GM21786 (cell line): ENCODE measurements at regions not wholly inside any gene's neighbourhood (a gene's known extent, or its start where the extent isn't known, plus 50 kb on each side); places are given as distances from the start of the nearest gene placed in this dataset.
A peak's percentile ranks its signal among the peaks of the same experiment; 100 is the strongest.
"Not testable (repeated sequence)": the region's sequence is repeated elsewhere in the genome, so short reads cannot be mapped to it uniquely, and the experiment has no call there.

Experiments used
- ATAC-seq: cut with Tn5 transposase; IDR thresholded peaks from one replicate; pipeline ENCODE4 v1.9.1; 2021; ENCODE audit not compliant: unreplicated experiment

DNA sequence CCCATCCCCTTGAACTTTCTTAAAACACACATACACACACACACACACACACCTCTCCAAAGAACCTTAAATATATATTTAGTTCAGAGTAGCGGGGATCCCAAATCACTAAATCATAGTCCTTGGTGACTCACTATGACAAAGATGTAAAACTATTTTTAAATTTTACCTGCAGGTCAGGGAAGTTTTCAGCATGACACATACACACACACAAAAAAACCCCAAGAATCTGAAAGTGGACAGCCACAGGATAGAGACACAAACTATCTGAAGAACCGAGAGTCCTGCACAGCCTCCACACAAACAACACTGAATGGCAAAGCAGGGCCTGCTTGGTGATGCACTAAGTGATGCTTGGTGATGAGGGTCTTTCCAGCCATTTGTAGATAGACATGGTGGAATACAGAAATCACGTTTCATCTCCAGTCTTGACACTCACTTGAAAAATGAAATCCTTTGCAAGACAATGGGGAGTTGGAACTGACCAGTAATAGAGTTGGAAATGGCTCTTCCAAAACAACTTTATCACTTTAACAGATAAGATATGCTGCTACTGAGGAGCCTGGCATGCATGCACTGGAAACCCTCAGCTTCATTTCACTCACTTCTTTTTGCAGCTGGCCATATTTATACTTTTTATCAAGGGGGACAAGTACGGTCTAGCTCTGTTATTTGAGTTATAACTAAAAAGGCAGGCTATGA, 307.3 kb downstream of the RAPGEF2 start:
- no peak for ATAC-seq

DNA sequence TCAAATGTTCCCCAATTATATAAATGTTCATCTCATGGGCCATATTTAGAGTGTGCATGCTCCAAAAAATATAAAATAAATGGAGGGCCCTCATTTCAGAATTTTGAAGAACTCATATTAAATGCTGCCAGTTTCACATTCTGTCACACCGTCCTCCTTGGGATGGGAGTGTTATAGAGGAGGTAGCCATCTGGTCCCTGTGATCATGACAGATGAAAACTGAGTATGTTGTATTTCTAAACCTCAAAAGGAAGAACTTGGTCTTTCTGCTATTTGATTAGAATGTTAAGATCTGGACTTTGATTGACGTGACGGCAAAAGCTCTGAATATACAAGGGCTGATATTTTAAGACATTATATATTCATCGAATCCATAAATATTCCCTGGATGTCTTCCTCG, 308.0 kb downstream of the RAPGEF2 start:
- no peak for ATAC-seq

GRCh38 chr4:159413306-159413943, 310.5 kb downstream of the RAPGEF2 start:
- ATAC-seq: no peak

DNA sequence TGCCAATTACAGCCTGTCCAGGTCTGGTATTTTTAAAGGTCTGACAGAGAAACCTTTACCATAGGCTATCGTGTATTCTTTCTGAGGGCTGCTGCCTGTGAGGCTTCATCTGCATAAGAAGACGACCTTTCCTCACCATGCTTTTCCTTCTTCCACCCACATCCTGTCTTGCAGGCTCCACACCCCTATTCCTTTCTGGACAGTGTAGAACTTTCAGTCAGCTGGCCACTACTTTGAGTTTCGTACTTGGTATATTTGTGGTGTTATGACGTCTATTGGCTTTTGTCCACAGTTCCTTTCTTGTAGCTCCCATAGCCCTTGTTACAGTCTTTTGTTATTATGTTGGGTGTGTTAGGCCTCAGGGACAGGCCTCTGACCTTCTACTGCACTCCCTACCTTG, 311.4 kb downstream of the RAPGEF2 start:
- ATAC-seq: no peak

DNA sequence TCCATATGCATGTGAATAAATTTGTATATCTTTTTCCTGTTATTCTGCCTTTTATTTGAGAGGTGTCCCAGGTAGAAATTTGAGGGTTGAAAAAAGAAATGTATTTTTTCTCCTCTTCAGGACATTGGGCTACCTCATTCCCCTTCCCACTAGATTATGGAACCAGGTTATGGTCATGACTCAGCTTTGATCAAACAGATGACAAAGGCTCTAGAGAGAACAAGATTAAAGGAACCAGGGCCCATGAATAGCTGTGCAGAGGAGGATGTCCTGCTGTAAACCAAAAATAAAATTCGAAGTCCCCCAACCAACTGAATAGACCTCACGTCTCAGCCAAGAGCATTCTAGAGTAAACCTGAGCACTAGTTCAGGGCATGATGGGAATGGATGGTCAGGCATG, 313.2 kb downstream of the RAPGEF2 start:
- ATAC-seq: no peak

DNA sequence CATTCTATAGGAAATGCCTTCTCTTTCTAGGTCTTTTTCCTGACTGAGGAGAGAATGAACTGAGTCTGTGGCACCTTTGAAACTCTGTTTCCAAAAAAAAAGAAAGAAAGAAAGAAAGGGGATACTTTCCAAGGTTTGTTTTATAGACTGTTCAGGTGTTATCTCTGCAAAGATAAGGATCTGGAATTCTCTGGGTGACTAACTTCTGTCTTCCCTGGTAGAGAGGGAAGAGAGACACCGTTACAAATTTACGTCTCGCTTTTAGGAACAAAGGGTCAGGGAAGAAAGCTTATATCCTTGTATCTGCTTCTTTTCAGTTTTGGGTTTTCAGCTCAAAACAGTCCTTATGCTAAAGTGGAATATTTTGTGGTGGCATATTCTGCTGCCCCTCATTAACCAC, 314.1 kb downstream of the RAPGEF2 start:
- ATAC-seq: no peak

GRCh38 chr4:159420162-159421057, 317.5 kb downstream of the RAPGEF2 start:
- ATAC-seq: no peak

DNA sequence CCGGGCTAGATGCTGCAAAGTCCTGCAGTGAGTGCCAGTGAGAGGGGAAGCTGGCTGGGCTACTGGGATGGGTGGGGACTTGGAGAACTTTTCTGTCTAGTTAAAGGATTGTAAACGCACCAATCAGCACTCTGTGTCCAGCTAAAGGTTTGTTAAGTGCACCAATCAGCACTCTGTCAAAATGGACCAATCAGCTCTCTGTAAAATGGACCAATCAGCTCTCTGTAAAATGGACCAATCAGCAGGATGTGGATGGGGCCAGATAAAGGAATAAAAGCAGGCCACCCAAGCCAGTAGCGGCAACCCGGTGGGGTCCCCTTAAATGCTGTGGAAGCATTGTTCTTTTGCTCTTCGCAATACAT, 318.2 kb downstream of the RAPGEF2 start:
- not testable (repeated sequence) for ATAC-seq

GRCh38 chr4:159422019-159422418, 319.1 kb downstream of the RAPGEF2 start:
- ATAC-seq: no peak

GRCh38 chr4:159422626-159423025, 319.7 kb downstream of the RAPGEF2 start:
- ATAC-seq: no peak

DNA sequence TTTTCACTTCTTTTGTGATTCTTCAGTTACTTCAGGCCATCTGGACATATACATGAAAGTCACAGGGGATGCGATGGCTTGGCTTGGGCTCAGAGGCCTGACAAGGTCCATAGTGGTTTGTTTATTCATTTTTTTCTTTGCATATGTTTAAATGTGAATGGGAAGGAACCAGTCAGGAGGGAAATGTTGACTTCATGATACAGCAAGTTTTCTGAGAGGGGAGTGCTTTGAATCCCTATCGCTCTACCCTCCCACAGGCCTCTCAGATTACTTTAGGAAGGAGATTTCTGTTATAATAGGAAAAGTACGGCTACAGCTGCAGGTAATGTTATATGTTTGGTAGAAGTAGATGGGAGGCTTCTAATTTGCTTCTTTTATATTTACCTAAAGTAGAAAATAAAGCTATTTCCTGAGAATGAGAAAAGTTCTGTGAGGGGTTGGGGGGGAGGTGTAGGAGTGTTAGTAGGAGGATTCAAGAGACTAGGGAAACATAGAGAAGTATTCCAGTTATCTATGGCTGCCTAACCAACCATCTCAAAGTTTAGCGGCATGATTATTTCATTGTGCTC, 322.9 kb downstream of the RAPGEF2 start:
- no peak for ATAC-seq

DNA sequence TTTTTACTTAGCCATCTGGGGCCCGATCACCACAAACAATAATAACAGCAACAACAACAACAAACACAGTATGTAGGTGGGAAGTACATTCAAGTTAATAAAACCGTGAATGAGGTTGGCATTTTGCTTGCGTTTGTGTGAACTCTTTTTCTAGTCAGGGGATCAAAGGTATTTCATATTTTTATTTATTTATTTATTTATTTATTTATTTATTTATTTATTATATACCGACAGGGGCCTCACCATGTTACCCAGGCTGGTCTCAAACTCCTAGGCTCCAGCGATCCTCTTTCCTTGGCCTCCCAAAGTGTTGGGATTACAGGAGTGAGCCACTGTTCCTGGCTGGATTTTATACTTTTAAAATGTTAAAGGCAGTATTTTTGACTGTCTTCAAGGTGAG, 325.4 kb downstream of the RAPGEF2 start:
- no peak for ATAC-seq

- ATAC-seq: no peak
Measured at GRCh38 chr4:159428975-159429692, 326.3 kb downstream of the RAPGEF2 start.

- ATAC-seq: no peak
Measured at GRCh38 chr4:159429693-159430035, 326.8 kb downstream of the RAPGEF2 start.

DNA sequence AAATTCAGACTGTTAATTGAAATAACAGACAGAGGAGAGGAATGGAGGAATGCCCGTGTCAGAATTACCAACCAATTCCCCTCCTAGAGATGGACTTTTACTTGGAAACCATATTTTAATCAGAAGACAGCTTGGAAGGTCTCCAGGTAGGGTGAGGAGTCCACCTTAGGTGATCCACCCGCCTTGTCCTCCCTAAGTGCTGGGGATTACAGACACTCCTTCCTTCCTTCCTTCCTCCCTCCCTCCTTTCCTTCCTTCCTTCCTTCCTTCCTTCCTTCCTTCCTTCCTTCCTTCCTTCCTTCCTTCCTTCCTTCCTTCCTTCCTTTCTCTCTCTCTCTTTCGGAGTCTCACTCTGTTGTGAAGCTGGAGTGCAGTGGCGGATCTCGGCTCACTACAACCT, 328.0 kb downstream of the RAPGEF2 start:
- ATAC-seq: no peak

GRCh38 chr4:159432436-159432835, 329.6 kb downstream of the RAPGEF2 start:
- ATAC-seq: no peak

DNA sequence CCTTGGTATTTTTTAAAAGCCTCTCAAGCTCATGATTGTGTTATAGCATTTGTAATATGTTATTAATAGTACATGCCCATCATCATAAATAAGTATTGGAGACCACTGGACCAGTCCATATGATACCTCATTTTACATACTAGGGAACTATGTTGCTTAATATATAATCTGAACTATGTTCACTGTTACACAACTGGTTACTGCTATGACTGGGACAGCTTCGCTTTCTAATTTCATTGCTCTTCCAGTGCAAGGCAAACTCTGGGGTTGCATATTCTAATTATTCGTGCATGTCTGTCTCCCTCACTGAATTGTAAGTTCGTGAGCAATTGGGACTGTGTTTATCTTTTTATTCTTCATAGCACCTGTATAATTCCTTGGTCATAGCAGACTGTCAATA, 330.5 kb downstream of the RAPGEF2 start:
- ATAC-seq: no peak

DNA sequence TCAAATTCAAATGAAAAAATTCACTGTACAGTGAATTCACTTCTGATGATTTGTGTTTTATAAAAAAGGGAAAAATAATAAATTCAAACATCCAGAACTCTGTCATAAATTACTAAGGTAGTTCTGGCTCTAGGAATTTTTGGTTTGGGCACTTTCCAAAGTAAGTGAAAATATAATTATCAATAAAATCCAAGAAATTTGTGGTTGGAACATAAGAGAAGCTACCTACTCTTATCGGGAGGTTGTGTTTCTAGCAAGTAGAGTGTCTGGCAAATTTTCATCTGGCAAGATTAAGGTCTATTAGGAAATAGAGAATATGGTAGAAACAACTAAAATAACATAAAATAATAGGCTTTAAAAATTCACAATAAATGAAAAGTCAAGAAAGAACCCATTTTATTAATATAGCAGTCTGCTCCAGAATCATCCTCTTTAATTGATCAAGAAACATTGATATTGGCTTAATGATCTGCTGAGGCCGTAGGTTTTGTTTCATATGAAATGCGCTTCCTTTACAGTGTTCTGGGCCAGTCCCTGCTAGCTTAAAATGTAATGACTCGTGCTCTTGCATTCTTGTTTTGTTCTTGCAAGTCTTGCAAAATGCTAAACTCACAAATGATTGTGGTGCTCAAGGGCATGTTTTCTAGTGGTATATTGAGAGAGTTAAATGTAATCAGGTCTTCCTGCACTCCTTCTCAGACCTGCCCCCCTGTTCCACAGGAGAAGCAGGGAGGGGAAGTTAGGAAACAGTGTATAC, 331.4 kb downstream of the RAPGEF2 start:
- ATAC-seq: no peak

DNA sequence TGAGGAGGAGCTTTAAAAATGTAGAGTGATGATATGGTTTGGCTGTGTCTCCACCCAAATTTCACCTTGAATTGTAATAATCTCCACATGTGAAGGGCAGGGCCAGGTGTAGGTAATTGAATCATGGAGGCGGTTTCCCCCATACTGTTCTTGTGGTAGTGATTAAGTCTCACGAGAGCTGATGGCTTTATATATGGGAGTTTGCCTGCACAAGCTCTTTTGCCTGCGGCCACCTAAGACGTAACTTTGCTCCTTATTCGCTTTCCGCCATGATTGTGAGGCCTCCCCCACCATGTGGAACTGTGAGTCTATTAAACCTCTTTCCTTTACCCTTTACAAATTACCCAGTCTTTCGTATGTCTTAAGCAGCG, 332.0 kb downstream of the RAPGEF2 start:
- no peak for ATAC-seq

- ATAC-seq: peak; percentile 49
Measured at GRCh38 chr4:159435561-159436023, 332.7 kb downstream of the RAPGEF2 start.
